Fibroblast of lung (primary cell): ENCODE measurements at regions not wholly inside any gene's neighbourhood (a gene's known extent, or its start where the extent isn't known, plus 50 kb on each side); places are given as distances from the start of the nearest gene placed in this dataset.

Source experiments
- DNase-seq, 2 donors: peaks; one replicate each; pipeline versions ENCODE4 v3.0.0 to v3.0.0-alpha.2; 2010; ENCODE audit warnings: low read depth in 2 of 2
- H2AFZ ChIP-seq: 2 replicates; pipeline ENCODE4 v1.5.1; 2012; ENCODE audit warnings: low read length, control low read depth, inconsistent platforms
- H3K27ac ChIP-seq: 2 replicates; pipeline ENCODE4 v1.5.1; 2011; ENCODE audit warnings: low read length, control low read depth; ENCODE audit not compliant: insufficient read depth
- H3K27me3 ChIP-seq: 2 replicates; pipeline ENCODE4 v1.5.1; 2011; ENCODE audit warnings: mild to moderate bottlenecking, low read length; ENCODE audit not compliant: control insufficient read depth, insufficient read depth
- H3K36me3 ChIP-seq: 2 replicates; pipeline ENCODE4 v1.5.1; 2011; ENCODE audit warnings: low read length; ENCODE audit not compliant: control insufficient read depth, insufficient read depth
- H3K4me1 ChIP-seq: 2 replicates; pipeline ENCODE4 v1.5.1; 2011; ENCODE audit warnings: low read length; ENCODE audit not compliant: control insufficient read depth, insufficient read depth; ENCODE audit errors: extremely low read depth
- H3K4me2 ChIP-seq: 2 replicates; pipeline ENCODE4 v1.5.1; 2011; ENCODE audit warnings: low read length, control low read depth; ENCODE audit not compliant: insufficient read depth; ENCODE audit errors: extremely low read depth
- H3K4me3 ChIP-seq, 4 experiments: fragments of 200-600 bp in 1 of 4; sonication (generic) in 1 of 4; replicated peaks in 1 of 4; 2 replicates each; pipeline ENCODE4 v1.5.1; 2011 to 2016; ENCODE audit warnings: low read length in 4 of 4, low read depth in 3 of 4, mild to moderate bottlenecking in 3 of 4, control low read depth in 2 of 4, inconsistent platforms in 1 of 4, mixed read lengths in 1 of 4; ENCODE audit not compliant: insufficient read depth in 1 of 4; ENCODE audit errors: control extremely low read depth in 1 of 4
- H3K79me2 ChIP-seq: 2 replicates; pipeline ENCODE4 v1.5.1; 2012; ENCODE audit warnings: mild to moderate bottlenecking, low read length, inconsistent platforms; ENCODE audit not compliant: control insufficient read depth, insufficient read depth
- H3K9ac ChIP-seq: 2 replicates; pipeline ENCODE4 v1.5.1; 2011; ENCODE audit warnings: mild to moderate bottlenecking, low read length, control low read depth; ENCODE audit not compliant: insufficient read depth
- H3K9me3 ChIP-seq: 2 replicates; pipeline ENCODE4 v1.5.1; 2012; ENCODE audit warnings: low read depth, low read length; ENCODE audit not compliant: control insufficient read depth, insufficient read depth
- H4K20me1 ChIP-seq: 2 replicates; pipeline ENCODE4 v1.5.1; 2011; ENCODE audit warnings: low read length; ENCODE audit not compliant: control insufficient read depth, insufficient read depth; ENCODE audit errors: extremely low read depth
- CTCF ChIP-seq, 2 donors: IDR thresholded peaks in 1 of 2; conservative IDR thresholded peaks in 1 of 2; 1 replicate in 1 of 2; 2 replicates in 1 of 2; pipeline ENCODE4 v1.5.1; 2011 to 2012; ENCODE audit warnings: low read length in 2 of 2, control low read depth in 1 of 2, inconsistent platforms in 1 of 2, low read depth in 1 of 2, mild to moderate bottlenecking in 1 of 2
- EZH2 ChIP-seq: IDR thresholded peaks from 2 replicates; pipeline ENCODE4 v1.5.1; 2012; ENCODE audit warnings: low read length, control low read depth, mild to moderate bottlenecking; ENCODE audit errors: missing control alignments

GRCh38 chrX:28321286-28321685 is 266.0 kb upstream of the IL1RAPL1 start:
- Histone ChIP-seq H3K9ac (no peak overlapping the region), H3K4me2 (no peak overlapping the region), H3K36me3 (no peaks in the 10 kb centered on the region), H3K4me1 (no peaks in the 10 kb centered on the region), H4K20me1 (no peaks in the 10 kb centered on the region), H2AFZ (no peak overlapping the region), H3K9me3 (no peaks in the 10 kb centered on the region), H3K4me3 (no peak overlapping the region), H3K27me3 (no peaks in the 10 kb centered on the region), H3K79me2 (no peaks in the 10 kb centered on the region), H3K27ac (no peak overlapping the region)
- DNase-seq, result no peak
- TF ChIP-seq CTCF (conservative IDR thresholded peaks at IDR 0.05 in 1 of 2, IDR thresholded peaks at IDR 0.05 in 1 of 2; ENCODE audit: low read depth in 1 of 2, low read length in 2 of 2) (no peak), EZH2 (no peak)

GRCh38 chrX:28312965-28313364 is 274.3 kb upstream of the IL1RAPL1 start:
- Histone ChIP-seq H2AFZ (no peak overlapping the region), H3K36me3 (no peaks in the 10 kb centered on the region), H3K27me3 (no peaks in the 10 kb centered on the region), H3K79me2 (no peaks in the 10 kb centered on the region), H3K4me2 (no peak overlapping the region), H3K27ac (no peak overlapping the region), H3K4me3 (no peak overlapping the region), H3K9me3 (no peaks in the 10 kb centered on the region), H3K9ac (no peak overlapping the region), H4K20me1 (no peaks in the 10 kb centered on the region), H3K4me1 (no peaks in the 10 kb centered on the region)
- TF ChIP-seq EZH2, result no peak
- TF ChIP-seq CTCF (conservative IDR thresholded peaks at IDR 0.05 in 1 of 2, IDR thresholded peaks at IDR 0.05 in 1 of 2; ENCODE audit: low read depth in 1 of 2, low read length in 2 of 2), result no peak
- DNase-seq, result peak in 1 of 2 donors; percentile 1

GRCh38 chrX:28312259-28312658 is 275.0 kb upstream of the IL1RAPL1 start:
- Histone ChIP-seq H3K27ac (no peak overlapping the region), H3K4me2 (no peak overlapping the region), H3K27me3 (no peaks in the 10 kb centered on the region), H3K36me3 (no peaks in the 10 kb centered on the region), H3K4me3 (no peak overlapping the region), H3K79me2 (no peaks in the 10 kb centered on the region), H4K20me1 (no peaks in the 10 kb centered on the region), H3K4me1 (no peaks in the 10 kb centered on the region), H2AFZ (no peak overlapping the region), H3K9ac (no peak overlapping the region), H3K9me3 (no peaks in the 10 kb centered on the region)
- TF ChIP-seq EZH2 (no peak), CTCF (conservative IDR thresholded peaks at IDR 0.05 in 1 of 2, IDR thresholded peaks at IDR 0.05 in 1 of 2; ENCODE audit: low read depth in 1 of 2, low read length in 2 of 2) (no peak)
- no peak for DNase-seq
